Stimulated activated CD4-positive, alpha-beta T cell treated with anti-CD3 and anti-CD28 coated beads, Interleukin-2, amount 100 ng/mL, for 24 hours (primary cell): ENCODE measurements at regions not wholly inside any gene's neighbourhood (a gene's known extent, or its start where the extent isn't known, plus 50 kb on each side); places are given as distances from the start of the nearest gene placed in this dataset.

Experiments
- DNase-seq, 2 donors: peaks; one replicate each; pipeline ENCODE4 v3.0.0-alpha.2; 2020

GRCh38 chr18:34978953-34979608, 62.1 kb upstream of the MAPRE2 start:
- peak; percentile 74 to 79 for DNase-seq

DNA sequence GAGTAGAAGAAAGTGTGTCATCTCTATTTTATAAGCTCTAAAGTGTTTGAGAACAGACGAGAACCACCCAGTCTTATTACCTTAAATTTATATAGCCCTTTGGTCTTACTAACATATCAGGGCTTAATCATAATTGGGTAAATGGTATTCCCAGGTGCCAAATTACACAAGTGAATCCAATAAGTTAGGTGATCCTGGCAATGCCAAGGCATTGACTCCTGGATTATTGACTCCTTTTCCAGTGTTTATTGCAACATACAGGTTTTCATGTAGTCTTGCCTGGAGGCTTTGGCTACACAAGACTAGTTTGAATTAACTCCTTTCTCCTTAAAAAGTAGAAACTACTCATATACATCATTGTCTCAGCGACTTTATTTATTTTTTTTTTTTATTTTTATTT, 59.7 kb upstream of the MAPRE2 start:
- DNase-seq, result no peak

DNA sequence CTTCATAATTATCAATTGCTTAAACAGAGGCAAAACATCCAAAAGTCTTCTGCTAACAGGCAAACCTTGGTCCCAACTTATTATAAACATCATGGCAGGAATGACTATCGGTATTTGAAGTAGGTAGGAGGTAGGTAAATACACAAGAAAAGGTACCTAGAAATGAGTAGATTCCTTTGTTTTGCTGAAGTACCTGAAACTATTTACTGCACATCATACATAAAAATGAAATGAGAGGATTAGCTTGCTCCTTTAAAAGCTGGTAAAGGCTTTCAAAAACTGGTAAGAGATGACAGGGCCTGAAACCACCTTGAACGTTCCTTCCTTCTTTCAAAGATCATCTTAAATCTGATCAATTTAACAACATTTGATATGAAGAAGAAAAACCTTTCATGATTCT, 55.2 kb upstream of the MAPRE2 start:
- no peak for DNase-seq

GRCh38 chr18:34990597-34990996, 50.6 kb upstream of the MAPRE2 start:
- DNase-seq, result no peak

GRCh38 chr18:34991152-34991551, 50.1 kb upstream of the MAPRE2 start:
- no peak for DNase-seq
